ENCODE measurements at regions not wholly inside any gene's neighbourhood (a gene's known extent, or its start where the extent isn't known, plus 50 kb on each side); places are given as distances from the start of the nearest gene placed in this dataset.
"Not testable (repeated sequence)": the region's sequence is repeated elsewhere in the genome, so short reads cannot be mapped to it uniquely, and the experiment has no call there.

DNA sequence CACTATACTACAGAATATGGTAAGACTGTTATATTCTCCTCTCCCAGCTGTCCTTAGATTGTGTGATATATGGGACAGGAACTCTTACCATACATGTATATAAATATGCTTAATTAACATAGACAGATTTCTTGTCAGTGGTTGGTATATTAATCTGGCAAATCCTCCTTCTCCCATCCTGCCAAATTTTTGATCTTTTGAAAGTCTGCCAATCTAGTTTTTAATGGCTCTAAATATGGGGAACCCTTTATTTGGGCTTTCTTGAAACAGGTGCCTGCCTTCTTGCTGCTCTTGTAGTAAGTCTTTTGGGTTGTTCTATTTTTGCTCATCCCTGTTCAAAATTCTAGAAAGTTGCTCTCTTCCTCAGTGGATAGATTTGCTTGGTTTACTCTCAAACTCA, 63.5 kb downstream of the SPATA31D1 start:
- no peak for DNase-seq

DNA sequence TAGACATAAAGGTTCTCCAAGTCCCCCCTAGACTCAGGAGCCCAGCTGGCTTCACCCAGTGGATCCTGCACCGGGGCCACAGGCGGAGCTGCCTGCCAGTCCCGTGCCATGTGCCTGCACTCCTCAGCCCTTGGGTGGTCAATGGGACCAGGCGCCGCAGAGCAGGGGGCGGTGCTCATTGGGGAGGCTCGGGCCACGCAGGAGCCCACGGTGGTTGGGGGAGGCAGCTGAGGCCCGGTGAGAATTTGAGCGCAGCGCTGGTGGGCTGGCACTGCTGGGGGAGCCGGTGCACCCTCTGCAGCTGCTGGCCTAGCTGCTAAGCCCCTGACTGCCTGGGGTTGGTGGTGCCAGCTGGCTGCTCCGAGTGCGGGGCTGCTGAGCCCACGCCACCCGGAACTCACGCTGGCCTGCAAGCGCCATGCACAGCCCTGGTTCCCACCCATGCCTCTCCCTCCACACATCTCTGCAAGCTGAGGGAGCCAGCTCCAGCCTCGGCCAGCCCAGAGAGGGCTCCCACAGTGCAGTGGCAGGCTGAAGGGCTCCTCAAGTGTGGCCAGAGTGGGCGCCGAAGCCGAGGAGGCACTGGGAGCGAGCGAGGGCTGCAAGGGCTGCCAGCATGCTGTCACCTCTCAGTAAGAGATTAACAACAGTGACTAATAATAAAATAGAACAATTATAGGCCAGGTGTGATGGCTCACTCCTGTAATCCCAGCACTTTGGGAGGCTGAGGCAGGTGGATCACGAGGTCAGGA, 65.9 kb downstream of the SPATA31D1 start:
- no peak for DNase-seq

DNA sequence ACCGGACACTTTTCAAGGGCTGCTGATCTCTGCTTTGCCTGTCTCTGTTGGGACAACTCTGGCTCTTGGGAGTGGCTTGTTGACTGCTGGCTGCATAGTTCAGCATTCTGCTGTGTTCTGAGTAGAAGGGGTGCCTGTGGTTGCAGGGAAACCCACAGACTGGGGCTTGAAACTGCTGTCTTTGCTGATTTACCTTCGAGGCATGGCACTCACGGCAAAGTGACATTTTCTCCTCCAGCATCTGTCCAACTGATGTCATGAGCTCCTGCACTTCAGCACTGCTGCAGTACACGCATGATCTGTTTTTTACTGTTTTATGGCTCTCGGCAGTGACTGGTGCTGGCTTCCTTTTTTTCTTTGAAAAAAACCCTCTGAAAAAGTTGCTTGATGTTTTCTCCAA, 69.2 kb downstream of the SPATA31D1 start:
- no peak for DNase-seq

DNA sequence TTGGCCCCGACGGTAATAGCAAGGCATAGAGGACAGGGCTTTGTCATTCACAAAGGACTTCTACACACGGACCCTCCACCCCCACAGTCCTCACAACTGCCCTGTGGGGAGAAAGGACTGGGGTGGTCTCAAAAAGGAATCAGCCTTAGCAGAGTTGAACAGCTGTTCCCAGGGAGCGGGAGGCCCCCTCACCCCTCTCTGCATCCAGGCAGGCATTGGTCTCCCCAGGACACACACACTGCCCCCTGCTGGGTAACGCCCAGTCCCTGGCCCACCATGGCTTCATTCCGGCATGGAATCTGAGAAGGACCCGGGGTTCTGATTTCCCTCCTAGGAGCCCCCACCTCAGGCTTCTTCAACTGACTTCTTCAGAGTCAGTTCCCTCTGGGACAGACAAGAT, 73.2 kb downstream of the SPATA31D1 start:
- not testable (repeated sequence) for DNase-seq

DNA sequence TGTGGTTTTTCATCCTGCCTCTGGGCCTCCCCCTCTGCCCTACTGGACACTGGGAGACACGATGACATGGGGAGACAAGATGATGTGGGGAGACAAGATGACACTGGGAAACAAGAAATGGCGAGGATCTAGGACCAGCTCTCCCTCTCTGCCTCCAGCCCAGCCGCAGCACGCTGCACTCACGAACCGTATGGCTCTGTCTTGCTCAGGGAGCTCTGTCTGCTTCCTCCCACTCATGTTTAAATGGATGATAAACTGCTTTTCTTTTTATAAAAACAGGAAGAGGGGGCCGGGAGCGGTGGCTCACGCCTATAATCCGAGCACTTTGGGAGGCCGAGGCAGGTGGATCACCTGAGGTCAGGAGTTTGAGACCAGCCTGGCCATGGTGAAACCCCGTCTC, 73.7 kb downstream of the SPATA31D1 start:
- no peak for DNase-seq

DNA sequence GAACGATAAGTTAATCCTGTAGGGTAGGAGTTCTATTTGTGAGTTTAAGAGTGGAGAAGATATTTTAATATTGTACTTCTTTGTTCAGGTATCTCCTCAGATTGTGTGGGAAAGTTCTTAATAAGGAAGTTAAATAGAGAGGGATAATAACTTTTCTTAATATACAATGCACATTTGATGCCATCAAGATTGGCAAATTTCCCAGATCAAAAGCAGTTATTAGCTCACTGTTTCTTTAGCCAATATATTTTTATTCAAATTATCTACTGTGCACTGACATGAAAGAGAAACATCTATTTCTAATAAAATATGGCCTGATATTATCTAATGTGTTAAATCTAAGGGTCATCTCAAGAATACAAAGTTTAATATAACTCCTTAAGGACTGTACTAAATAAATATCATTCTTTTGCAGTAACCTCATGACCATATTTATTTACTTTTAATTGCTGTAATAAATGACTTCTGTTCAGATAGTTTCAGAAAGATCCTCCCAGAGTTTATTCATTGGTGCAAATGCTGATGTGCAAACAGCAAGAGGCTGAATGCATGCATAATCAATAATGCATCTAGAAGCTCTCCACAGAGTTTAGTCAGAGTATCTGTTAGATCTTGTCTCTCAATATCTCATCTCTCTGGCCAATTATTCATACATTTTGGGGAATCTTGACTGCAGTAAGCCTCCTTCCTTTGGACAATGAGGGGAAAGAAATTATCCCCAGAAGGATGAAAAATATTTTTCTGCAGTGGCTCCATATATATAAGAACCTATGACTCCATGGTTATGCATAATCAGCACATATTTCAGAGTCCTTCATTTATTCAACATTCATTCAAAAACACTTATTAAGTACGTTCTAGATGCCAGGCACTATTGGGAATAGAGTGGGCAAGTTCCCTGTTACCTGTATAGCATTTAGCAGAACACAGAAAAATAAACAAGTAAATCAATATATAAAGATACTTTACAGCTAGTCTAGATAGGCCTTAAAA, 85.3 kb downstream of the SPATA31D1 start:
- DNase-seq, result no peak

DNA sequence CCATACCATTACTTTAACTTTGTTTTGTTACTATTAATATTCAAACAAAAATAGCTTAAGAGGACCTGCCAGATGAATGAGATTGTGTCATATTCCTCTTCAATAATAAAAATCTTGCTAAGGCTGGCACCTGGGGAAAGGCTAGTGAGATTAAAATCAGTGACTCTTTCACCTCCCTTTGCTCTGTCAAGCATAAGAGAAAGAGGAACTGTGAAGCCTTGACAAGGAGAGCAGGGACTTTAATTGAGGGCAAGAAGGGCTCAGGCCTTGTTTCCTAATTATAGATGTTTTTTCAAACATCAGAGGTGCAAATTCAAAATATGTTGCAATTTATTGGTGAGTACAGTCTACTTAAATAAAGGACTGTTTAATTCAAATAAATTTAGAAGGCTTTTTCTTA, 91.7 kb downstream of the SPATA31D1 start:
- no peak for DNase-seq

DNA sequence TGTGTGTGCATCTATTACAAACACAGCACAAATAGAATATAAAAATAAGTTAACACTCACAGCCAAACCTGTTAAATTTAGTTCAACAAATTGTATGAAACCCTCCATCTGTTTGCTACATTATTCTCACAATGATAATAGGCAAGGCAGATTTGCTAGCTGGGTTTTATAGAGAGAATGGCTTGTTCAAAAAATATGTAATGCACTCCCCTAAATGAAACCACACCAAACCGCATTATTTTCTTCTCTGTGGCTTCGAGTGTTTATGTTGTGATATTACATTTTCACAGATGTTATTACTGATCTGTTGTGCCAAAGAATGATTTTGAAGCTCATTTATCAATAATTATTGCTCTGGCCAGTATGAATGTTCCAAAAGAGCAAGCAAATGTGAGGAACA, 92.9 kb downstream of the SPATA31D1 start:
- DNase-seq, result no peak

DNA sequence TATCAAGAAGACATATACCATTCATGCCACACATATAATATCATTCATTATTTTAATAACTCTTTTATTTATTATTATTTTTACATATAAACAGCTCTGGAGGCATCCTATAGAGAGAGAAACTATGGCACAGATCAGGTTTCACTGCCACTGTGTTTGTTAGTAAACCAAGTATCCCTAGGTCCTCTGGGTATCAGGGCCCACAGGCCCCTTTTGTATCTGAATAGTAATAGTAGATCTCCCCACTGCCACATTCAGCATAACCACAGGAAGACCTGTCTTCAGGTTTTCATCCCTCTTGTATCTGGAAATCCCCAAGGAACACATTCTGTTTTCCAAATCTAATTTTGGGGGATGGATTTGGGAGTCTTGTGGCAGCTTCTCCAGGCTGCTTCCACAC, 94.0 kb downstream of the SPATA31D1 start:
- no peak for DNase-seq

DNA sequence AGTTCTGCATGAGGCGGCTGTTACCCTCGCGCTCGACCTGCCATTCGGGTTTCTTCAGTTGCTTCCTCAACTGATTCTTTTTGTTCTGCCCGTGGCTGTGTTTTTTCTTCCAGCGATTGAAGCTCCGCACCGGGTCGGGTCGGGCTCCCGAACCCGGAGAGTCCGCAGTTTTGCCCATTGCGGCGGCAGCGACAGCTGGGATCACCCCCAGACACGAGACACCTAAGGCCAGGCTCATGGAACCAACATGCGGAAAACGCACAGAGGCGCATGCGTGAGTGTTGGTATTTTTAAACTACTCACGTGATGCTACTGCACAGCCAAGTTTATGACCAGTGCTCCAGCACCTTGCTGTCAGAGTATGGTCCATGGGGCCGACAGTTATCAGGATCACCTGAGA, 100.0 kb downstream of the SPATA31D1 start:
- DNase-seq, result no peak

DNA sequence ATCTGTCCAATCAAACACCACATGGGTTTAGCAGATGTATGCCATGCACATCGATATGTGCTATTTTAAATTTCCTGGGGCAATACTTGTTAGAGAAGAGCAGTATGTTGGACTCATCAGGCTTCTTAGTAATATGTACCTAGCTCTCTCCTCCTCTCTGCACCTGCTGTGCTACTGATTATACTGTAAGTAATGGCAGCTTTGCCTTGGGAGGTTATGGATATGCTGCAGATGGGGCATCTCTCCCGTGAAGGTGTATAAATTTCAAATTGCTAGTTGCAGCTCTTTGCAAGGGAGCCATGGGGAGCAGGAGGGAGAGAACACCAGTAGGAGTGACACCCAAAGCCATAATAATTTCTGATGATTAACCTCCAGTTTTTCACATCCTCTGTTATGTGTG, 101.5 kb downstream of the SPATA31D1 start:
- no peak for DNase-seq

DNA sequence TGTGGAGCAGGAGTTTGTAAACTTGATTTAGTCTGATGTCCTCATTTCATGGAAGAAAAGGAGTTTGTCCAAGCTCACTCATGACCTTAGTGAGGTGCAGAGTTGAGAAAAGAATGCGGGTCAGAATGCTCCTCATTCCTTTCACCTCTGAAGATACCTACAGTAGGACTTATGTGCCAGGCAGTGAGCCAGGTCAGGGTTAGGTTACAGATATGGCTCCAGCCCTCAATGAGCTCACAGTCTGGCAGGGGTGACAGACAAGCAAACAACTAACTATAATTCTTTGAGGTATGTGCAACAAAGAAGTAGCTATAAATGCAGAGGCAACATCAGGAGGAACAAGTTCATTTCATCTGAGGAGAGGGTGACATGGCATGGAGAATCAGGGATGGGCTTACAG, 102.5 kb downstream of the SPATA31D1 start:
- no peak for DNase-seq

DNA sequence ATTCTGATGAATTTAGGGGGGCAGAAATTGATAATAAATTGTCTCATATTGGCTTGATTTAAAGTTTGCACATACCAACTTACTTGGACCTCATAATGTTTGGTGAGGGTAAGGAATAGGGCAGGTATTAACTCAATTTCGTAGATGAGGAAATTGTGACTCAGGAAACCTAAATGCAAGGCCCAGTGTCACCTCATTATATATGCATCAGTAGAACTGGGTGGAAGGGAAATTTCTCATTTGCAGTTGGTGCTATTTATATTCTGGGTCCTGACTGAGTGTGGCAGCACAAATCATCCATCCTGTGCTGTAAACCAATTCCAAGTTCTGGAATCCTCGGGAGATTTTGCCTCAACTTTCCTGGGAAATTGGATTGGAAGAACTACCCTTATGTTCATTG, 103.0 kb downstream of the SPATA31D1 start:
- DNase-seq, result no peak

DNA sequence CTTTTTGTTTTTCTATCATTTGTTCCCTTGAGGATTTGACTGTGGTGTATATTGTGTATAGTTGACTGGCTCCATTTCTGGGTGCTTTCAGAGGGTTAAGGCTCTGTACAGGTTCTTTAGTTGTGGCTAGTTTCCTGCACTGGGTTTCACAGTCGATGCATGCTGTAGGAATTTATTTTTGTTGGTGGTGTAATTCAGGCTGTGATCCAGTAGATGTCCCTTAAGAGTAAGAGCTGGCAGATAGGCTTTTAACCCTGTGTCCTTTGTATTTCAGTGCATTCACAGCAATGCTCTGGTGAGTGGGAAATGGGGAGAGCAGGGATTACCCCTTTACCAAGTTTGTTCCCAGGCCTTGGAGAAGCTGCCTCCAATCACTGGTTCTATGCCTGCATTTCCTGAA, 112.9 kb downstream of the SPATA31D1 start:
- no peak for DNase-seq

DNA sequence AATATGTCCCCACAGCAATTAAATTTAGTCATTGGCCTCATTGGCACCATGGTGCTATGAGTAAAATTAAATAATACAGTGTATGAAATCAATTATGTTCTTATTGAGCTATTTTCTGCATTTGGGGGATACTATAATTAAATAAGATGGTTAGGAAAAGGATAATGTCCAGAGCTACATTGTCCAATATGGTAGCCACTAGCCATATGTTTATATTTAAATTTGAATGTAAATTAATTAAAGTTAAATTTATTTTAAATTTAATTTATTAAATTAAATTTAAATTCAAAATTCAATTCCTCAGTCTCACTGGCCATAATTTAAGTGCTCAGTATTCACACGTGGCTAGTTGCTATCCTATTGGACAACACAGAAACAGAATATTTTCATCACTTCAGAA, 115.7 kb downstream of the SPATA31D1 start:
- DNase-seq, result no peak

DNA sequence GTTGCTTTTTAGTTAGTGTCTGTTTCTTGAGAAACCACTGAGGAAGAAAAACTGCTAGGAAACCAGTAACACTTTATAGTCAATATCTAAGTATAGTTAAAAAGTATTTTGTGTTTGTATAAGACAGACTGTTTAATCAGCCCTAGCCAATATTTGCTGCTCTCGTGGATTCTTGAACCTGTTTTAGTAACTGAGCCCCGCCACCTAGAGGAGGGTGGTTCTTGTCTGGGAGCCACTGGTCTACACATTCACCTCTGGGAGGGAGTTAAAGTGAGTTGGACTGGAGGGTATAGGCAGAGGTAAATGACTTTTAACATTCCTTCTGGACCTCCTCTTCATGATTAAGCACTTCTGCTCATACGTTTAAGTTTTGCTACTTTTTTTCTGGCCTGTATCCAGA, 117.2 kb downstream of the SPATA31D1 start:
- no peak for DNase-seq

DNA sequence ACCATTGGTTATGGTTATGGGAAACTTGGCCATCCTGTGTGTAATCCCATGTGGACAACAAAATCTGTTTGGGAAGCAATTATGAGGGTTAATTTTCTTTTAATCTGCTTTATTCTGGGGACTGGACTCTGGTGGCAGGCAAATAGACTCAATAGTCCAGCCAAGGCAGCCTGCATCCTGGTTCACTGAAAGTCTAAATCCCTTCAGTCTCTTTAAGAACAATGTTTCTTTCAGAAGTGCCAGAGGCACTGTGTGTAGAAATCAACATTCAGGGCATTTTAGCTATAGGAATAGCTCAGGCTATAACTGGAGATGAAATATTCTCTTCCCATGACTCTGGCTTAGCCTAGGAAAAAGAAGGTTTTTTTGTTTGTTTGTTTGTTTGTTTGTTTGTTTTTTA, 118.0 kb downstream of the SPATA31D1 start:
- no peak for DNase-seq

DNA sequence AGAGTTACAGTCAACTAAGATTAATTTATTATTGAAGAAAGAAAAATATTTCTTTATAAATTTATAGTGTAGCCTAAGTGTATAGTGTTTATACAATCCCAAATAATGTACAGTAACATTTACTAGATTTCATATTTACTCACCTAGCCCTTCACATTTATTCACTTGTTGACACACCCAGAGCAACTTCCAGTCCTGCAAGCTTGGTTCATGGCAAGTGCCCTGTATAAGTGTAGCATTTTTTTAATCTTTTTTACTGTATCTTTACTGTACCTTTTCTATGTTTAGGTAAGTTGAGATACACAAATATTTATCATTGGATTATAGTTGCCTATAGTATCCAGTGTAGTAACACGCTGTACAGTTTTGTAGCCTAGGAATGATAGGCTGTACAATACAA, 119.9 kb downstream of the SPATA31D1 start:
- no peak for DNase-seq

DNA sequence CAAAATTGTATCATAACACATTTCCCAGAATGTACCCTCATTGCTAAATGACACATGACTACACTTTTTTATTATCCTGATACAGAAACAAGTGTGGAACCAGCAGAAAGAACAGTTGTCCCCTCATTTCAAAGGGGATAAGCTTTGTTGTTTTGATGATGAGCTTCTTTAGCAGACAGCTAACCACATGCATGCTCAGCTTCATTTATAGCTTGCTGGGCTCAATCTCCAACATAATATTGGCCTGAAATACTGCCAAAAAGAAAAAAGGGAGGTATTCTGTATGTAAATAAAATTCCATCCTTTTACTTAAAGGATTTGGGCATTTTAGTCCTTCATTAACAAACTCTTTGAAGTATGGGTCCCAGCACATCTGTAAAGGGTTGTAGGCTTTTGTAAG, 120.4 kb downstream of the SPATA31D1 start:
- DNase-seq, result no peak

DNA sequence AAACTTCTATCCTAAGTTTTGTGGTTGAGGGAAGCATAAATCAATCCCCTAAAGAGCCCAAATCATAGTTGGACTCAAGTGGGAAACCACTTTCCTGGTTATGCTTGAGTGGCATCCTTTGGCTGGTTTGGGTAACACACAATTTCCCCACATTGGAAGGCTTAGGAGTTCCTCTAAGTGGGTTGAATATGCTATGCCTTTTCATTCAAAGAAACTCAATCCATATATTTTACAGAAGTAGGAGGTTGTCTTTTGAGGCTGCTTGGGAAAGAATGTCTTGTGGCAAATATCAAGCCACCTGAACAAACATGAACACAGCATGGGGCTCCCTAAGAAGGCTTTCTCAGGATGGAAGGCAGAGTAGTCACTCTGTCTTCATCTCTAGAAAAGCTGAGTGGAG, 121.1 kb downstream of the SPATA31D1 start:
- no peak for DNase-seq

DNA sequence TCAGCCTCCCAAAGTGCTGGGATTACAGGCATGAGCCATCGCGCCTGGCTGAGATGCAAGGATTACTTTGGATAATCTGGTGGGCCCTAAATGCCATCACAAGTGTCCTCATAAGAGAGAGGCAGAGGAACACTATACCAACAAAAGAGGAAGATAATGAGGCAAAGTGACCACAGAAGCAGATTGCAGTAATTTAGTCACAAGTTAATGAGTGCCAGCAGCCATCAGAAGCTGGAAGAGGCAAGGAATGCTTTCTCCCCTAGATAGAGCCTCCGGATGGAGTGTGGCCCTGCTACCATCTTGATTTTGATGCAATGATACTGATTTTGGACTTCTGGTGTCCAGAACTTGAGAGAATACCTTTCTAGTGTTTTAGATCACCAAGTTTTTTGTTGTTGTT, 122.3 kb downstream of the SPATA31D1 start:
- DNase-seq, result no peak

DNA sequence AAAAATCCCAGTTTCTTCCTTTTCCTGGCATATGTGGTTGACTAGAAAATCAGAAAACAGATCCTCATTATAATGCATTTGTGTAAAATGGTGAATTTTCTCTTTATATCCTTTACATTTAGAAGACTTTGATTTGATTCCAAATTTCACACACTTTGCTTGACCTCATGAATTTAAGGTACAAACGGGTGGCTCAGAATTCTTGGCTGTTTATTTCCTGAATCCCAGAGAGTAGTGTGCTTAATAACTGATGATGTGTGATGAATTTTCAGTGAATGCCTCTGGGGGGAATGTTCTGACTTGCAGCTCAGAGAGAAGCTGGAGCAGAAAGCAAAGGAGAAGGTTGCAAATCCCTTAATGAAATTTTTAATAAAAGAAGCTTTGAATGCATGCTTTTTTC, 126.8 kb downstream of the SPATA31D1 start:
- no peak for DNase-seq

DNA sequence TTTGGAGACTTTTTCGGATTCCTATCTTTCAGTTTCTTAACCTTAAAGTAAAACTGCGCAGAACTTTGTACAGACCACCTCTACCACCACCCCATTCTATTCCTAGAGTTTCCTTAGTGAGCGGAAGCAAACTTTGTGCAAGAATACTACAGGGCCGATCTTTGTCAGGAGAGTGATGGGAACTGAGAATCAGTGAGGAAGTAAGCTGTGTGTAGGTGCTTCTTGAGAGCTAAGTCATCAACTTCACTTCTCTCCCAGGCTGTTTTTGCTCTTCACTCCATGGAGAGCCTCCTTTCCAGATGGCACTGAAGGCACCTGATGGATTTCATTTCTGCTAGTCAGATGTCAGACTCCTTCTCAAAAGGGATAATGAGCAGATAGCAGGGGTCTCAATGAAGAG, 127.3 kb downstream of the SPATA31D1 start:
- no peak for DNase-seq

DNA sequence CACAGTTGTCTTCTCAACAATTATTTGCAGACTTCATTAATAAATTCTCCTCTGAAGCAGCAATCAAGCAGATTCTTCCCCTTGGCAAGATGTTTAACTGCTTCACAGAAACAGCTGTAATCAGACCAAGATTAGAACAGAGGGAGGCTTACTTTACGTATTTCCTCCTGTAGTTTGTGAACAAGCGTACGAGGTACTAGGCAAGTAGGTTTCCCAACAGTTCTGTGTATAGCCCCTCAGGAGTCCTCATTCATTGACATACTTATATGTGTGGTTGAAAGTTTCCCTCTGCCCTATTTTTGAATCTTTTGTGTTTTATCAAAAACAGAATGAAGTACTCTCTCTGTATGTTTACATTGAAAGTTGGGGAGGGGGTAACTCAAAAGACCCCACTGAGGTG, 128.0 kb downstream of the SPATA31D1 start:
- DNase-seq, result no peak

Data from NCI-H1092 (cell line).